ENCODE measurements at regions not wholly inside any gene's neighbourhood (a gene's known extent, or its start where the extent isn't known, plus 50 kb on each side); places are given as distances from the start of the nearest gene placed in this dataset.
"Not testable (repeated sequence)": the region's sequence is repeated elsewhere in the genome, so short reads cannot be mapped to it uniquely, and the experiment has no call there.

- no peak for DNase-seq (ENCODE audit: low spot score)
These were observed 446.3 kb downstream of the PREX1 start for GRCh38 chr20:48381353-48382120.

GRCh38 chr20:48380661-48381060, 447.1 kb downstream of the PREX1 start:
- DNase-seq (ENCODE audit: low spot score): no peak

- DNase-seq (ENCODE audit: low spot score): no peak
These were observed 448.7 kb downstream of the PREX1 start for GRCh38 chr20:48378976-48379675.

GRCh38 chr20:48377940-48378339, 449.9 kb downstream of the PREX1 start:
- no peak for DNase-seq (ENCODE audit: low spot score)

GRCh38 chr20:48375804-48376203, 452.0 kb downstream of the PREX1 start:
- DNase-seq (ENCODE audit: low spot score): no peak

- DNase-seq (ENCODE audit: low spot score): no peak
These were observed 452.7 kb downstream of the PREX1 start for GRCh38 chr20:48374991-48375595.

GRCh38 chr20:48374031-48374907, 453.5 kb downstream of the PREX1 start:
- DNase-seq (ENCODE audit: low spot score): not testable (repeated sequence)

GRCh38 chr20:48373555-48373934, 454.3 kb downstream of the PREX1 start:
- no peak for DNase-seq (ENCODE audit: low spot score)

- DNase-seq (ENCODE audit: low spot score): not testable (repeated sequence)
These were observed 454.8 kb downstream of the PREX1 start for GRCh38 chr20:48372851-48373554.

- DNase-seq (ENCODE audit: low spot score): no peak
These were observed 456.6 kb downstream of the PREX1 start for GRCh38 chr20:48371211-48371610.

GRCh38 chr20:48368580-48369021, 459.2 kb downstream of the PREX1 start:
- not testable (repeated sequence) for DNase-seq (ENCODE audit: low spot score)

GRCh38 chr20:48367541-48368358, 460.0 kb downstream of the PREX1 start:
- not testable (repeated sequence) for DNase-seq (ENCODE audit: low spot score)

- no peak for DNase-seq (ENCODE audit: low spot score)
These were observed 461.6 kb downstream of the PREX1 start for GRCh38 chr20:48366230-48366629.

GRCh38 chr20:48364688-48365421, 462.9 kb downstream of the PREX1 start:
- no peak for DNase-seq (ENCODE audit: low spot score)

- no peak for DNase-seq (ENCODE audit: low spot score)
These were observed 463.7 kb downstream of the PREX1 start for GRCh38 chr20:48364055-48364454.

- no peak for DNase-seq (ENCODE audit: low spot score)
These were observed 467.3 kb downstream of the PREX1 start for GRCh38 chr20:48360342-48360975.

- DNase-seq (ENCODE audit: low spot score): no peak
These were observed 468.0 kb downstream of the PREX1 start for GRCh38 chr20:48359692-48360341.

GRCh38 chr20:48359055-48359390, 468.8 kb downstream of the PREX1 start:
- DNase-seq (ENCODE audit: low spot score): not testable (repeated sequence)

Measured in AG08395 (cell line).